CD14-positive monocyte (primary cell): ENCODE measurements at regions not wholly inside any gene's neighbourhood (a gene's known extent, or its start where the extent isn't known, plus 50 kb on each side); places are given as distances from the start of the nearest gene placed in this dataset.

Source experiments
- DNase-seq, 3 donors: peaks; one replicate each; pipeline ENCODE4 v3.0.0-alpha.2; 2011 to 2022
- H2AFZ ChIP-seq: 2 replicates; pipeline ENCODE4 v1.6.0; 2012; ENCODE audit warnings: mild to moderate bottlenecking, low read depth, low read length, inconsistent platforms; ENCODE audit not compliant: insufficient read depth, poor library complexity, severe bottlenecking
- H3K27ac ChIP-seq, 2 donors: 1 replicate in 1 of 2; 2 replicates in 1 of 2; pipeline ENCODE4 v1.5.1; 2012 to 2013; ENCODE audit warnings: low read length in 2 of 2, control low read depth in 1 of 2, inconsistent platforms in 1 of 2, low read depth in 1 of 2, mild to moderate bottlenecking in 1 of 2
- H3K27me3 ChIP-seq, 2 donors: one replicate each; pipeline versions ENCODE4 v1.6.0 to v1.6.1; 2011 to 2013; ENCODE audit warnings: low read length in 2 of 2; ENCODE audit not compliant: control insufficient read depth in 2 of 2, insufficient read depth in 2 of 2
- H3K36me3 ChIP-seq, 2 donors: replicated peaks in 1 of 2; 1 replicate in 1 of 2; 2 replicates in 1 of 2; pipeline versions ENCODE4 v1.5.1 to v1.6.1; 2012 to 2013; ENCODE audit warnings: low read length in 2 of 2, control low read depth in 1 of 2, inconsistent platforms in 1 of 2, mild to moderate bottlenecking in 1 of 2; ENCODE audit not compliant: insufficient read depth in 2 of 2, control insufficient read depth in 1 of 2
- H3K4me1 ChIP-seq, 2 donors: 1 replicate in 1 of 2; 2 replicates in 1 of 2; pipeline versions ENCODE4 v1.5.1 to v1.6.1; 2012 to 2013; ENCODE audit warnings: low read length in 2 of 2, control low read depth in 1 of 2, inconsistent platforms in 1 of 2, mild to moderate bottlenecking in 1 of 2, moderate library complexity in 1 of 2; ENCODE audit not compliant: insufficient read depth in 2 of 2, control insufficient read depth in 1 of 2
- H3K4me2 ChIP-seq: replicated peaks from 2 replicates; pipeline ENCODE3; 2012; ENCODE audit warnings: low read length, moderate library complexity, mild to moderate bottlenecking; ENCODE audit not compliant: poor library complexity, severe bottlenecking; ENCODE audit errors: extremely low read depth
- H3K4me3 ChIP-seq, 3 experiments: fragments of 200-600 bp in 1 of 3; sonication (generic) in 1 of 3; replicated peaks in 1 of 3; 1 replicate in 2 of 3; 2 replicates in 1 of 3; pipeline ENCODE4 v1.5.1; 2011 to 2013; ENCODE audit warnings: low read length in 3 of 3, mild to moderate bottlenecking in 3 of 3, control low read depth in 2 of 3, low read depth in 2 of 3, inconsistent platforms in 1 of 3, moderate library complexity in 1 of 3
- H3K79me2 ChIP-seq: 2 replicates; pipeline ENCODE4 v1.6.0; 2012; ENCODE audit warnings: mild to moderate bottlenecking, control low read depth, inconsistent platforms, low read length, moderate library complexity; ENCODE audit not compliant: insufficient read depth
- H3K9ac ChIP-seq: 2 replicates; pipeline ENCODE4 v1.6.0; 2017; ENCODE audit warnings: low read length, mild to moderate bottlenecking; ENCODE audit not compliant: insufficient read depth, poor library complexity, severe bottlenecking
- H3K9me3 ChIP-seq, 2 donors: replicated peaks in 1 of 2; 1 replicate in 1 of 2; 2 replicates in 1 of 2; pipeline versions ENCODE4 v1.5.1 to v1.6.1; 2012 to 2013; ENCODE audit warnings: low read length in 2 of 2, control low read depth in 1 of 2; ENCODE audit not compliant: control insufficient read depth in 1 of 2, insufficient read depth in 1 of 2
- H4K20me1 ChIP-seq: 2 replicates; pipeline ENCODE4 v1.6.0; 2012; ENCODE audit warnings: mild to moderate bottlenecking, low read length, control low read depth, moderate library complexity; ENCODE audit not compliant: insufficient read depth
- H3K27ac Mint-ChIP-seq, 7 donors: one replicate each; pipeline ENCODE4 v1.8.0; 2020; ENCODE audit warnings: mild to moderate bottlenecking in 7 of 7, mixed read lengths in 7 of 7, moderate library complexity in 6 of 7, inconsistent platforms in 2 of 7
- H3K27me3 Mint-ChIP-seq, 3 donors: one replicate each; pipeline ENCODE4 v1.8.0; 2021 to 2022; ENCODE audit warnings: low read depth in 3 of 3, mild to moderate bottlenecking in 3 of 3, mixed read lengths in 3 of 3, moderate library complexity in 3 of 3, inconsistent platforms in 1 of 3
- H3K36me3 Mint-ChIP-seq, 2 donors: one replicate each; pipeline ENCODE4 v1.8.0; 2020; ENCODE audit warnings: mixed read lengths in 2 of 2, inconsistent platforms in 1 of 2, mild to moderate bottlenecking in 1 of 2
- H3K4me1 Mint-ChIP-seq: one replicate; pipeline ENCODE4 v1.8.0; 2020; ENCODE audit warnings: mild to moderate bottlenecking, mixed read lengths
- H3K4me3 Mint-ChIP-seq, 2 donors: one replicate each; pipeline ENCODE4 v1.8.0; 2020; ENCODE audit warnings: mild to moderate bottlenecking in 2 of 2, mixed read lengths in 2 of 2, moderate library complexity in 1 of 2
- H3K9me3 Mint-ChIP-seq, 7 donors: one replicate each; pipeline ENCODE4 v1.8.0; 2020 to 2022; ENCODE audit warnings: mixed read lengths in 7 of 7, mild to moderate bottlenecking in 6 of 7, moderate library complexity in 6 of 7, inconsistent platforms in 2 of 7
- WGBS: methylation state at CpG from one replicate; pipeline ENCODE4 v1.1.5; 2013; ENCODE audit warnings: missing lambda C conversion rate; ENCODE audit not compliant: insufficient coverage; 5-methylcytosine and 5-hydroxymethylcytosine counted together
- intact Hi-C, 2 donors: fragments of 100-400 bp; cut with micrococcal nuclease; formaldehyde crosslinking; loops; one replicate each; pipeline versions ENCODE4 v1.15.0 to v1.15.1; 2023
- TF ChIP-seq, protein P1 (sequence below): fragments of 200-600 bp; IDR thresholded peaks from one replicate; pipeline ENCODE4 v1.8.0; 2022; ENCODE audit warnings: antibody characterized with exemption, mild to moderate bottlenecking

DNA sequence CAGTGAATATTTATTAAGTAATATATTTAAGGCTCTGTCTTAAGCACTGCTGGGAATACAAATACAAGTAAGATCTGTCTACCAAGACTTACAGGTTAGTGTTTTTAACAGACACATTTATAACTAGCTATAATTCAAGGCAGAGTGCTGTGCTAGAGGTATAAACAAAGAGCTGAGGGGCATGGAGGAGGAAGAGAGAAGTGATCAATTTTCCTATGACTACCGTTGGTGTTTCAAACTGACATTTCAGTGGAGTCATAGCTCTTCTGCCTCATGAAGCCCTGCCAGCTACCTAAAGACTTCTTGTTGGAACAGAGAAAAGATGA is 79.9 kb downstream of the CYB561 start:
- no peaks in the 10 kb centered on the region for H3K4me1 Mint-ChIP-seq
- no peak for DNase-seq
- H3K27me3 Mint-ChIP-seq = no peaks in the 10 kb centered on the region
- H3K4me2 ChIP-seq = no peak overlapping the region
- intact Hi-C loops = no loop called here
- H2AFZ ChIP-seq = no peak overlapping the region
- 29% methylated on average over 1 of the region's 1 CpG for WGBS
- H3K9ac ChIP-seq = no peak overlapping the region
- H3K4me3 Mint-ChIP-seq = no peak overlapping the region
- H4K20me1 ChIP-seq = no peaks in the 10 kb centered on the region
- H3K36me3 ChIP-seq = no peaks in the 10 kb centered on the region
- peaks cover 3 to 15% (median 11%) of the 10 kb centered on the region in 7 donors for H3K9me3 Mint-ChIP-seq
- H3K27me3 ChIP-seq = no peaks in the 10 kb centered on the region
- peaks cover 2 to 5% of the 10 kb centered on the region in 2 donors for H3K36me3 Mint-ChIP-seq
- H3K9me3 ChIP-seq = peaks cover 5 to 15% of the 10 kb centered on the region in 2 donors
- TF ChIP-seq, protein P1, sequence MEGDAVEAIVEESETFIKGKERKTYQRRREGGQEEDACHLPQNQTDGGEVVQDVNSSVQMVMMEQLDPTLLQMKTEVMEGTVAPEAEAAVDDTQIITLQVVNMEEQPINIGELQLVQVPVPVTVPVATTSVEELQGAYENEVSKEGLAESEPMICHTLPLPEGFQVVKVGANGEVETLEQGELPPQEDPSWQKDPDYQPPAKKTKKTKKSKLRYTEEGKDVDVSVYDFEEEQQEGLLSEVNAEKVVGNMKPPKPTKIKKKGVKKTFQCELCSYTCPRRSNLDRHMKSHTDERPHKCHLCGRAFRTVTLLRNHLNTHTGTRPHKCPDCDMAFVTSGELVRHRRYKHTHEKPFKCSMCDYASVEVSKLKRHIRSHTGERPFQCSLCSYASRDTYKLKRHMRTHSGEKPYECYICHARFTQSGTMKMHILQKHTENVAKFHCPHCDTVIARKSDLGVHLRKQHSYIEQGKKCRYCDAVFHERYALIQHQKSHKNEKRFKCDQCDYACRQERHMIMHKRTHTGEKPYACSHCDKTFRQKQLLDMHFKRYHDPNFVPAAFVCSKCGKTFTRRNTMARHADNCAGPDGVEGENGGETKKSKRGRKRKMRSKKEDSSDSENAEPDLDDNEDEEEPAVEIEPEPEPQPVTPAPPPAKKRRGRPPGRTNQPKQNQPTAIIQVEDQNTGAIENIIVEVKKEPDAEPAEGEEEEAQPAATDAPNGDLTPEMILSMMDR = no peak
- no peak overlapping the region for H3K27ac ChIP-seq
- H3K4me1 ChIP-seq = no peaks in the 10 kb centered on the region
- no peak overlapping the region for H3K4me3 ChIP-seq
- H3K27ac Mint-ChIP-seq = no peak overlapping the region
- no peaks in the 10 kb centered on the region for H3K79me2 ChIP-seq

DNA sequence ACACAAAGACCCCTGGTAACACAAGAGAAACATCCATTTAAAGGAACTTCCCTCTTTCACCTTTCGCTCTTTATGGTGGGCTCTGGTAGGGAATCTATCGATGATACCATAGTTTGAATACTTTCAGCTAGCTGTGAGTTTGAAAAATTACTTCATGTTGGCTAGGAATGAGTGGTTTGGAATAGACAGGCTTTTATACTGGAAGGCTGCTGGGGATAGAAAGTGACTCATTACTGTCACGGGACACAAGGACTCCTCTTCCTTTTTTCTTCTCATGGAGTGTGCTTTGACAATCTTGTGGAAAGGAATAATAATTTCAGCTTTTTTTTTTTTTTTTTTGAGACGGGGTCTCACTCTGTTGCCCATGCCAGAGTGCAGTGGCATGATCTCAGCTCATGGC is 76.9 kb downstream of the CYB561 start:
- H2AFZ ChIP-seq = no peak overlapping the region
- H3K36me3 ChIP-seq = no peaks in the 10 kb centered on the region
- WGBS = 80% methylated on average over 1 of the region's 4 CpGs
- no peak overlapping the region for H3K4me2 ChIP-seq
- H3K27ac ChIP-seq = no peak overlapping the region
- Mint-ChIP-seq H3K9me3 (no peaks in the 10 kb centered on the region), H3K4me1 (no peaks in the 10 kb centered on the region), H3K36me3 (peaks cover 0 to 2% of the 10 kb centered on the region in 2 donors), H3K27me3 (peaks cover 0 to 2% (median 0%) of the 10 kb centered on the region in 3 donors), H3K27ac (no peak overlapping the region), H3K4me3 (no peak overlapping the region)
- peak in 1 of 3 donors; percentile 35 for DNase-seq
- no peaks in the 10 kb centered on the region for H4K20me1 ChIP-seq
- intact Hi-C loops = no loop called here
- no peak overlapping the region for H3K9ac ChIP-seq
- no peaks in the 10 kb centered on the region for H3K9me3 ChIP-seq
- no peaks in the 10 kb centered on the region for H3K4me1 ChIP-seq
- H3K4me3 ChIP-seq = no peak overlapping the region
- no peaks in the 10 kb centered on the region for H3K27me3 ChIP-seq
- TF ChIP-seq, protein P1 = no peak
- H3K79me2 ChIP-seq = no peaks in the 10 kb centered on the region
